Suppressor macrophage treated with lipopolysaccharide for 1 hour (primary cell): ENCODE measurements at regions not wholly inside any gene's neighbourhood (a gene's known extent, or its start where the extent isn't known, plus 50 kb on each side); places are given as distances from the start of the nearest gene placed in this dataset.
"Not testable (repeated sequence)": the region's sequence is repeated elsewhere in the genome, so short reads cannot be mapped to it uniquely, and the experiment has no call there.

Experiments used
- DNase-seq, 3 donors: peaks; one replicate each; pipeline ENCODE4 v3.0.0-alpha.2; 2020 to 2022

- no peak for DNase-seq
Measured at GRCh38 chr2:187198136-187198535, 249.9 kb downstream of the CALCRL start.

- DNase-seq, result no peak
Measured at GRCh38 chr2:187194049-187194448, 254.0 kb downstream of the CALCRL start.

GRCh38 chr2:187188783-187189631 is 259.0 kb downstream of the CALCRL start:
- DNase-seq, result no peak

- no peak for DNase-seq
Measured at GRCh38 chr2:187187519-187187918, 260.5 kb downstream of the CALCRL start.

- DNase-seq, result no peak
Measured at GRCh38 chr2:187180529-187180928, 267.5 kb downstream of the CALCRL start.

- DNase-seq, result not testable (repeated sequence)
Measured at GRCh38 chr2:187178876-187179275, 269.2 kb downstream of the CALCRL start.

- DNase-seq, result no peak
Measured at GRCh38 chr2:187177253-187177652, 270.8 kb downstream of the CALCRL start.

GRCh38 chr2:187174582-187174981 is 273.5 kb downstream of the CALCRL start:
- DNase-seq, result peak in 2 of 3 donors; percentile 11 to 14

GRCh38 chr2:187171318-187171717 is 276.7 kb downstream of the CALCRL start:
- no peak for DNase-seq

- no peak for DNase-seq
Measured at GRCh38 chr2:187169864-187170263, 278.2 kb downstream of the CALCRL start.

- peak; percentile 32 to 73 (median 65) for DNase-seq
Measured at GRCh38 chr2:187168720-187169713, 279.0 kb downstream of the CALCRL start.

GRCh38 chr2:187167491-187167890 is 280.6 kb downstream of the CALCRL start:
- DNase-seq, result no peak

GRCh38 chr2:187165936-187166610 is 282.0 kb downstream of the CALCRL start:
- DNase-seq, result no peak

GRCh38 chr2:187158452-187158851 is 289.6 kb downstream of the CALCRL start:
- no peak for DNase-seq

- no peak for DNase-seq
Measured at GRCh38 chr2:187157046-187157445, 291.0 kb downstream of the CALCRL start.

GRCh38 chr2:187155476-187155875 is 292.6 kb downstream of the CALCRL start:
- DNase-seq, result no peak

GRCh38 chr2:187150670-187151069 is 297.4 kb downstream of the CALCRL start:
- no peak for DNase-seq

- DNase-seq, result no peak
Measured at GRCh38 chr2:187148059-187148714, 299.2 kb upstream of the ZSWIM2 start.

- no peak for DNase-seq
Measured at GRCh38 chr2:187143537-187143936, 294.6 kb upstream of the ZSWIM2 start.

- DNase-seq, result no peak
Measured at GRCh38 chr2:187139469-187139868, 290.5 kb upstream of the ZSWIM2 start.

GRCh38 chr2:187138265-187138664 is 289.3 kb upstream of the ZSWIM2 start:
- peak; percentile 48 to 62 (median 56) for DNase-seq

- DNase-seq, result no peak
Measured at GRCh38 chr2:187136646-187137045, 287.7 kb upstream of the ZSWIM2 start.
